ENCODE measurements at regions not wholly inside any gene's neighbourhood (a gene's known extent, or its start where the extent isn't known, plus 50 kb on each side); places are given as distances from the start of the nearest gene placed in this dataset.

GRCh38 chr14:101243587-101244338, 317.5 kb upstream of the DIO3 start:
- Histone ChIP-seq H3K27me3 (ENCODE audit: insufficient read depth, low read depth, low read length) (no peaks in the 10 kb centered on the region), H3K4me2 (ENCODE audit: low read length) (no peak overlapping the region), H3K9me3 (ENCODE audit: low read length) (no peaks in the 10 kb centered on the region), H3K9ac (ENCODE audit: low read length) (no peak overlapping the region), H3K36me3 (ENCODE audit: insufficient read depth, low read length) (no peaks in the 10 kb centered on the region), H3K27ac (ENCODE audit: low read length) (no peak overlapping the region), H4K20me1 (ENCODE audit: insufficient read depth) (no peaks in the 10 kb centered on the region), H3K79me2 (replicated peaks; ENCODE audit: insufficient read depth, low read length) (no peaks in the 10 kb centered on the region), H3K9me2 (ENCODE audit: insufficient read depth, low read length) (no peaks in the 10 kb centered on the region), H2AFZ (ENCODE audit: low read depth, low read length) (no peak overlapping the region), H3F3A (ENCODE audit: insufficient read depth, low read length, poor library complexity, severe bottlenecking) (no peaks in the 10 kb centered on the region), H3K4me3 (ENCODE audit: low read length) (no peak overlapping the region)
- TF ChIP-seq RAD21 (conservative IDR thresholded peaks at IDR 0.05): no peak
- no peak for TF ChIP-seq POLR2AphosphoS5 (IDR thresholded peaks at IDR 0.05)
- TF ChIP-seq EP300 (conservative IDR thresholded peaks at IDR 0.05; ENCODE audit: poor library complexity, severe bottlenecking): no peak
- TF ChIP-seq CTCF (IDR thresholded peaks at IDR 0.05; ENCODE audit: poor library complexity, severe bottlenecking): no peak
- no peak for TF ChIP-seq SMC3 (conservative IDR thresholded peaks at IDR 0.05; ENCODE audit: poor library complexity)
- no peak for TF ChIP-seq MXI1 (conservative IDR thresholded peaks at IDR 0.05; ENCODE audit: poor library complexity, severe bottlenecking)
- TF ChIP-seq, protein P1, sequence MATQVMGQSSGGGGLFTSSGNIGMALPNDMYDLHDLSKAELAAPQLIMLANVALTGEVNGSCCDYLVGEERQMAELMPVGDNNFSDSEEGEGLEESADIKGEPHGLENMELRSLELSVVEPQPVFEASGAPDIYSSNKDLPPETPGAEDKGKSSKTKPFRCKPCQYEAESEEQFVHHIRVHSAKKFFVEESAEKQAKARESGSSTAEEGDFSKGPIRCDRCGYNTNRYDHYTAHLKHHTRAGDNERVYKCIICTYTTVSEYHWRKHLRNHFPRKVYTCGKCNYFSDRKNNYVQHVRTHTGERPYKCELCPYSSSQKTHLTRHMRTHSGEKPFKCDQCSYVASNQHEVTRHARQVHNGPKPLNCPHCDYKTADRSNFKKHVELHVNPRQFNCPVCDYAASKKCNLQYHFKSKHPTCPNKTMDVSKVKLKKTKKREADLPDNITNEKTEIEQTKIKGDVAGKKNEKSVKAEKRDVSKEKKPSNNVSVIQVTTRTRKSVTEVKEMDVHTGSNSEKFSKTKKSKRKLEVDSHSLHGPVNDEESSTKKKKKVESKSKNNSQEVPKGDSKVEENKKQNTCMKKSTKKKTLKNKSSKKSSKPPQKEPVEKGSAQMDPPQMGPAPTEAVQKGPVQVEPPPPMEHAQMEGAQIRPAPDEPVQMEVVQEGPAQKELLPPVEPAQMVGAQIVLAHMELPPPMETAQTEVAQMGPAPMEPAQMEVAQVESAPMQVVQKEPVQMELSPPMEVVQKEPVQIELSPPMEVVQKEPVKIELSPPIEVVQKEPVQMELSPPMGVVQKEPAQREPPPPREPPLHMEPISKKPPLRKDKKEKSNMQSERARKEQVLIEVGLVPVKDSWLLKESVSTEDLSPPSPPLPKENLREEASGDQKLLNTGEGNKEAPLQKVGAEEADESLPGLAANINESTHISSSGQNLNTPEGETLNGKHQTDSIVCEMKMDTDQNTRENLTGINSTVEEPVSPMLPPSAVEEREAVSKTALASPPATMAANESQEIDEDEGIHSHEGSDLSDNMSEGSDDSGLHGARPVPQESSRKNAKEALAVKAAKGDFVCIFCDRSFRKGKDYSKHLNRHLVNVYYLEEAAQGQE (IDR thresholded peaks at IDR 0.05; ENCODE audit: borderline replicate concordance): no peak
- TF ChIP-seq TAF1 (IDR thresholded peaks at IDR 0.05; ENCODE audit: low read depth): no peak
- no peak for TF ChIP-seq EZH2 (IDR thresholded peaks at IDR 0.05; ENCODE audit: borderline replicate concordance, insufficient read depth, low read length, poor library complexity, severe bottlenecking)

GRCh38 chr14:101246894-101247841, 314.1 kb upstream of the DIO3 start:
- H3K36me3 ChIP-seq (ENCODE audit: insufficient read depth, low read length): no peaks in the 10 kb centered on the region
- no peak overlapping the region for H3K27ac ChIP-seq (ENCODE audit: low read length)
- H3K27me3 ChIP-seq (ENCODE audit: insufficient read depth, low read depth, low read length): no peaks in the 10 kb centered on the region
- no peak overlapping the region for H3K4me2 ChIP-seq (ENCODE audit: low read length)
- H3K4me3 ChIP-seq (ENCODE audit: low read length): no peak overlapping the region
- TF ChIP-seq MXI1 (conservative IDR thresholded peaks at IDR 0.05; ENCODE audit: poor library complexity, severe bottlenecking) (no peak), RAD21 (conservative IDR thresholded peaks at IDR 0.05) (no peak), POLR2AphosphoS5 (IDR thresholded peaks at IDR 0.05) (no peak), TAF1 (IDR thresholded peaks at IDR 0.05; ENCODE audit: low read depth) (no peak), EP300 (conservative IDR thresholded peaks at IDR 0.05; ENCODE audit: poor library complexity, severe bottlenecking) (no peak), CTCF (IDR thresholded peaks at IDR 0.05; ENCODE audit: poor library complexity, severe bottlenecking) (no peak), SMC3 (conservative IDR thresholded peaks at IDR 0.05; ENCODE audit: poor library complexity) (no peak), EZH2 (IDR thresholded peaks at IDR 0.05; ENCODE audit: borderline replicate concordance, insufficient read depth, low read length, poor library complexity, severe bottlenecking) (no peak)
- TF ChIP-seq, protein P1 (IDR thresholded peaks at IDR 0.05; ENCODE audit: borderline replicate concordance): no peak
- no peaks in the 10 kb centered on the region for H4K20me1 ChIP-seq (ENCODE audit: insufficient read depth)
- H3K9me2 ChIP-seq (ENCODE audit: insufficient read depth, low read length): no peaks in the 10 kb centered on the region
- H3K79me2 ChIP-seq (replicated peaks; ENCODE audit: insufficient read depth, low read length): no peaks in the 10 kb centered on the region
- H3K9me3 ChIP-seq (ENCODE audit: low read length): no peaks in the 10 kb centered on the region
- H2AFZ ChIP-seq (ENCODE audit: low read depth, low read length): no peak overlapping the region
- no peak overlapping the region for H3K9ac ChIP-seq (ENCODE audit: low read length)
- no peaks in the 10 kb centered on the region for H3F3A ChIP-seq (ENCODE audit: insufficient read depth, low read length, poor library complexity, severe bottlenecking)

Data from neural cell (in vitro differentiated cells).